Endometrial microvascular endothelial cells (primary cell): ENCODE measurements at regions not wholly inside any gene's neighbourhood (a gene's known extent, or its start where the extent isn't known, plus 50 kb on each side); places are given as distances from the start of the nearest gene placed in this dataset.

Experiments used
- in situ Hi-C: cut with HindIII; loops from 2 replicates; pipeline ENCODE4 v1.10.0; 2017; ENCODE audit warnings: low sequenced_read_pairs, low pct_unique_long_range_greater_than_20kb; ENCODE audit errors: inconsistent ontology term

DNA sequence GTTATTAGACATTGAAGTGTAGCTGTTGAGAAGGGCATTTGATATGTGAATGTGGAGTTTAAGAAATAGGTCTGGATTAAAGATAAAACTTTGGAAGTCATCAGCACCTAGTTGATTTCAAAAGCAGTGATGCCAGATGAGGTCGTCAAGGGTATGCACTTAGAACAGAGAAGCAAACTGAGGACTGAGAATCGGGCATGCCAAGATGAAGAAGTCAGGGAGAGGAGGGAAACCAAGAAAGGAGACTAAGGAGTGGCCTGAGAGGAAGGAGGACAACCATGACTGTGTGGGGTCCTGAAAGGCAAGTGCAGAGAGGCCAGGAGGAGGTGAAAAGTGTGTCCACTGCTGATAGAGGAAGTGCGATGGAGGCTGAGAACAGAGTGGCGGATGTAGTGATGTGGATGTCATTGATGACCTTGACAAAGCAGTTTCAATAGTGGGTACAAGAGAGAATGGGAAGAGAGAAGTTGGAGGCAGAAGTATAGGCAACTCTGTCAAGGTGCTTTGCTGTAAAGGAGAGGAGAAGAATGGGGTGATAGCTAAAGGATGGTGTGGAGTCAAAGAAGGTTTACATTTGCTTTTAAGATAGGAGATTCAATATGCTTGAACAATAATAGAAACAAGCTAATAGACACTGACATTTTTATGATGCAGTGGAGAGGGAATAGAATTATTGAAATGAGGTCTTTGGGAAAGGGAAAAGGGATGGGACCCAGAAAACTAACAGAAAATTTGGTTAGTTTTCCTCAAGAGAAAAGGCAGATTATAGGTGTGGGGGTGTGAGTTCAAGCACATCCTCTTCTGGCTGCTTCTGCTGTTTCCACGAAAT, 139.7 kb upstream of the TMEM170B start:
- in situ Hi-C loops: no loop called here

DNA sequence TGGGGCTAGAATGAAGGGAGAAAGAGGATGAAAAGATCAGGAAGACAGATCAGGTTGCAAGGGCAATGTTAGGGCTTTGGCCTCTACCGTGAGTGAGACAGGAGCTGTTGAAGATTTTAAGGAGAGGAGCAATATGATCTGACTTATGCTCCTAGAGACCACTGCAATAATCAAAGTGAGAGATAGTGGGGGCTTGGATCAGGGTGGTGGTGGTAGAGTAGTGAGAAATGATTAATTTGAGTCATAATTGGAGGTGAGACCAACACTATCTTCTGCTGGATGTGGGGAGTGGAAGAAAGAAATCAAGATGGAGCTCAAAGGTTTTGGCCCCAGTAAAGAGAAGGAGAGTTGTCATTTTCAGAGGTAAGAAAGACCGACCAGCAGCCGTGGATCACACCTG, 140.7 kb upstream of the TMEM170B start:
- in situ Hi-C loops: no loop called here

DNA sequence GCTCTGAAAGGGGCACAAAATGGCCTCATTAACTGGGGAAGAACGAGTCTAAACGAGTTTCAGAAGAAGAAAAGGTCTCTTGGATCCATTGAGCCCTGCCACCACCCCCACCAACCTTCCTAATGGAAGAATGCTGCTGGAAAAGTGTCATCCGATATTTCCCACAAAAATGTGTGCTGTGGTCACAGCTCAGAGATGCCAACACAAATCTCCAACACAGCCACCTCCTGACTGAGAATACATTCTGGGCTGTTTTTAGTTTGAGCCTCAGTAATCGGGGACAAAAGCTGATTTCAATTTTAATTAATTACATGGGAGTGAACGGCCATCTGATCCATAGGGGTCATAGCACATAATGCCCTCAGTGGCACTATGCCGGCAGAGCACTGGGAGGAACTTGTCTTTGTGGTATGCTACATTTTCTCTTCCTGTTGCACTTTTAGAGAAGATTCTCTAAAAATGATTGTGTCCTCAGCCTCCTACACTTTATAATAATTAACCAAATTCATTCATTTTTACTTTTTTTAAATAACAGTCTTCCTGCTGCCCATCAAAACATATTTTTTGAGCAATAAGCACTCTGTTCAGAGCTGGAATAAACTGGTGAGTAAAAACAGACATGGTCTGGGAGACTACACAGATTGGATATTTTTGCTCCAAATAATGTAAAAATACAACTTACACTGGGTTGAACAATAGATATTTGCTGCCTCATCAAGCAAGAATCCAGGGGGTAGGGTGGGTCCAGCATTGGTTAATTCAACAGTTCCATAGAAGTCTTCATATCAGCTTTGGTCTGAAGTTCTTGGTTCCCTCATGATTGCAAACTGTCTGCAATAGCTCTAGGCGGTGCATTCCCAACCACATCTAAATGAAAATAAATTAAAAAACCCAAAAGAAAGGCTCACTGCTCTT, 143.6 kb upstream of the TMEM170B start:
- in situ Hi-C loops: no loop called here

DNA sequence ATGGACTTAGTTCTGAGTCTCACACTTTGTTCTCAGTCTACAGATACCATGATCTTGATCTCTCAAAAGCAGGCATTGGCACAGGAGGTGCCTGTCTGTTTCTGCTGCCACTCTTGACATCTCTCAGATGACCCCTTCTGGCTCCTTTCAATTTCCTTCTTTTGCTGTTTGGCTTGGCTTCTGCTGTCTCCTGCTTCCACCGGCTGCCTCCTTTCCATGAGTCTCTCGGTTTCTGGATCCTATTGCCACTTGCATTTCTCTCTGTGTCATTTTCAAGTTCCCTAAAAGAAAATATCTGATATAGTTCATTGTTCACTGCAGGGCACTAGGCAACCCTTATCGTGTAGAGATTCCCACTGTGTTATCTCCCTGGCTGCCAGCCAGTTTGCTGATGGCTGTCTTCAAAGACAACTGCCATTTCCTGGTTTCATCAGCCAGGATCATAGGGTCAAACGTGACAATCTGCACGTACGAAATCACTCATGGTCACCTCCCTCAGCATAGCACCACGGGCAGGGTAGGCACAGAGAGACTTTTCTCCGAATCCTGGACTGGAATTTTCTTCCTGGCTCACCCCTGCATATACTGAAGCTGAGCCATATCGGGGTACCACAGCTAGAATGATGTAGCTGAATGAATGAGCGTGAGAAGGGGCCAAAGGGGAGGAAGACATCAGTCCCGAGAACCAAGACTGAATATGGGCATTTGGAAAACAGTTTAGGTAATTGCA, 144.6 kb upstream of the TMEM170B start:
- in situ Hi-C loops: no loop called here

DNA sequence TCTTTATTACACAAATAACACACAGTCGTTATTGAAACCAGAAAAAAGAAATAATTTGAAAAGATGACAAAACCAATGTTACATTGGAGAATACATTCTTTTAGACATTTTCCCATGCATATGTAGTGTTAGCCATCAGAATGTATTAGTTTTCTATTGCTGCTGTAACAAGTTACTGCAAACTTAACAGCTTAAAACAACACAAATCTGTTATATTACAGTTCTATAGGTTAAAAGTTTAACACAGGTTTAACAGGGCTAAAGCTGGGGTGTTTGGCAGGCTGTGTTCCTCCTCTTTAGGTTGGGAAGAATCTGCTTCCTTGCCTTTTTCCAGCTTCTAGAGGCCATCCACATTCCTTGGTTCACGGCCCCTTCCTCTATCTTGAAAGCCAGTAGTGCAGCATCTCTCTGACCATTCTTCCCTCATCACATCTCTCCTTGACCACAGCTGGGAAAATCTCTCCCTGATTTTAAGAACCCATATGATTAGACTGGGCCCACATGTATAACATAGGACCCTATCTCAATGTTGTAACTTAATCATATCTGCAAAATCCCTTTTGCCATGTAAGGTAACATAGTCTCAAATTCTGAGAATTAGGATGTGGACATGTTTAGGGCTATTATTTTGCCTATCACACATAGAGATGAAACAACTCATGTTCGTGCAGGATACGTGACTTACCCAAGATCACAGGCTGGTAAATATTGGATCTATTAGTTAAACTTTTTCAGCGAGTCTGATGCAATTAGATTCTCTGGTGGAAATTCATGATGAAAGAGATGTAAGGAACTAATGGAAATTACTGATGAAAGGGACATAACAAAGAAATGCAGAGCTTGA, 145.4 kb upstream of the TMEM170B start:
- in situ Hi-C loops: no loop called here

DNA sequence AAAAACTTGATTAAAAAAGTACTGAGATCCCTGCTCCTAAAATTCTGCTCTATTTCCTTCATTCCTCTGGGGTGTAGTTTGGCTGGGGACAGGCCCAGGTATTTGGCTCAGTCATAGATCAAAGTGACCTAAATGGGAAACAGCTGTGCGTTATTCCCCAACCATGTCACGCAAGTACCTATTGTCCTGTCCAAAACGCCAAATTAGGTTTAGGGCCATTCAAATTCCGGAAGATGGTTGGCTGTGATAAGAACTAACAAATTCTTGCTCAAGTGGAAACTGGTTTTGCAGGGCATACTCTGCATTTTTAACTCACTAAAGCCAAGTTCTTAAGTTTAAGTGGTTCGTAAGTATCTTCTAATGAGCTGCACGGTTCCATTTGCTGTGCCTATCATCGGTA, 147.6 kb upstream of the TMEM170B start:
- in situ Hi-C loops: no loop called here

DNA sequence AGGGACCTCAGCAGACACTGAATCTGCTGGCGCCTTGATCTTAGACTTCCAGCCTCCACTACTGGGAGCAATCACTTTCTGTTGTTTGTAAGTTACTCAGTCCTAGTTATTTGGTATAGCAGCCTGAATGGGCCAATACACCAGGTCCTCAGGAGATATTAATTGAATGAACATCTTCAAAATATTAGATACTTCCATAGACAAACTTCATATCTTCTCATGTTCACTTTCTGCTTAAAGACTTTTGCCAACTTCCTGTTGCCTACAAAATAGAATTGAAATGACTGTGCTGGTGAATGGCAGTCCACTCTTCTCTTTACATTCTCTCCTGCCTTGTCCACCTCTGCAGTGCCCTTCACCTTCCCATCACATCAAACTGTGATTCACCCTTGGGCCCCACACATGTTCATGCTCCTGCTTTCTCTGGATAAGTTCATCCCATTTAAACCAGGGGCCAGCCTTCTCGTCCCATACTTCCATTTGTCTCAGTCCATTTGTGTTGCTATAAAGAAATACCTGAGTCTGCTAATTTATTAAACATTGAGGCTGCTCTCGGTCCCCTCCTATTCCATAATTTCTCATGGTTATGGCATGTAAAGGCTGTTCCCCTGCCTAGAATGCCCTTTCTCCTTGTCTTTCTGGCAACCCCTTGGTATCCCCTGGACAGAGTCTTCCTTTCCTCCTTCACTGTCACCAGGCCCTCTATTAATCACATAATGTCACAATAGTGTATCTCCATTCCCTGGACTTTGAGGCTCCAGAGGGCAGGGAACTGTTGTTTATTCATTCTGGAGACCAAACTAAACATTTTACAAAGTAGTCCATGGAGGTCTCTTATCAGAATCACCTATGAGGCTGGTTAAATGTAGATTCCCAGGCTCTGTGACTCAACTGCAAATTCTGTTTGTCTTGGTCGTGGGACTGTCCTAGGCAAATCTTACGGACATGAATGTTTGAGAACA, 148.3 kb upstream of the TMEM170B start:
- in situ Hi-C loops: no loop called here

DNA sequence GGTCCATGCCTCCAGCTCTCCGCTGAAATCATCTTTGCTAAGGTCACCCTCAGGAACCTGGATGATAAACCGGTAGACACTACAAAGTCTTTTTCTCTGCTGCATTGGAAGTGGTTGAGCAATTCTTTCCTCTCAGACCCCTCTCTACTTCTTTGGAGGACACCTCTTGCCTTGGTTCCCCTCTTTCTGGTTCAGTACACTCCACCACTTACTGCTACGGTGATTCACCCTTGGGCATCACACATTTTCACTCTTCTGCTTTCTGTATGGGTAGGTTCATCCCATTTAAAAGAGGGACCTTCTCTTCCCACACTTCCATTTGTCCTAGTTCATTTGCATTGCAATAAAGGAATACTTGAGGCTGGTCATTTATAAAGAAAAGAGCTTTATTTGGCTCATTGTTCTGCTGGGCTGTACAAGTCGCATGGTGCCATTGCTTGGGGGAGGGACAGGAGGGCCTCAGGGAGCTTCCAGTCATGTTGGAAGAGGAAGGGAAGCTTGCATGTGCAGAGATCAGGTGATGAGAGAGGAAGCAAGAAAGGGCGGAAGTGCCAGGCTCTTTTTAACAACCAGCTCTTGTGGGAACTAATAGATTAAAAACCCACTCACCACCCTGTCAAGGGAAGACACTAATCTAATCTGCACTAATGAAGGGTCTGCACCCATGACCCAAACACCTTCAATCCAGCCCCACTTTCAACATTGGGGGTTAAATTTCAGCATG, 149.7 kb upstream of the TMEM170B start:
- in situ Hi-C loops: no loop called here

DNA sequence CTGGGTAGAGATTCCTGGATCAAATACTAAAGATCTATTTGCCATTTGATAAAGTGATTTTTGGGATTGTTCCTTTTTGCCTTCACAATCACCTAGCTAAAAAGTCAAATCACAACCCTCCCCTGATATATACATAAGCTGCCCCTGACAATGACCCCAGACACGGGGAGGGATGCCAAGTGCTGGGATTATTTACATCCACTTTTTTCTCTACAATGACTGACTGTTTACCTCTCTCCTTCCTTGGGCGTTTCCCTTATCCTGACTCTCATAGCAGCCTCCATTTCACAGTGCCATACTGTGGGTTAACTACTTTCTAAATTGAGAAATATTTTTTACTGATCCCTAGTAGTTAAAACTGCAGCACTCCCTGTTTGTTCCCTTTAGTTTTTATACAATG, 150.8 kb upstream of the TMEM170B start:
- in situ Hi-C loops: no loop called here

DNA sequence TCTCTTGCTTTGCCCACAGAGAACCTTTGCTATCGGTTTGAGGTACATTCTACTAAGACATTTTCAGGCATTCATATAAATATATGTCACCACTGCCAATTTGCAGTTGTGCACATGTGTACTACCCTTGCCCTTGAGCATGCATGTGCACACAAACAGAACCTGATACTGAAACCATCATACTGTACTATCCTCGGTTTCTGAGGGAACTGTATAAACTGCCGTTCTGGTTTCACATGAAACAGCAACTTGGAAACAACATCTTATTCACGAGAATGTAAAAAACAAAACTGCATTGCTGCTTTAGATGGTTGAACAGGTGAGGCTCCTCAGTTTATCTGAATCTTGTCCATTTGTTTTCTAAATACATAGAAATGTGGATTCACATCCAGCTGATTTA, 151.2 kb upstream of the TMEM170B start:
- in situ Hi-C loops: no loop called here

DNA sequence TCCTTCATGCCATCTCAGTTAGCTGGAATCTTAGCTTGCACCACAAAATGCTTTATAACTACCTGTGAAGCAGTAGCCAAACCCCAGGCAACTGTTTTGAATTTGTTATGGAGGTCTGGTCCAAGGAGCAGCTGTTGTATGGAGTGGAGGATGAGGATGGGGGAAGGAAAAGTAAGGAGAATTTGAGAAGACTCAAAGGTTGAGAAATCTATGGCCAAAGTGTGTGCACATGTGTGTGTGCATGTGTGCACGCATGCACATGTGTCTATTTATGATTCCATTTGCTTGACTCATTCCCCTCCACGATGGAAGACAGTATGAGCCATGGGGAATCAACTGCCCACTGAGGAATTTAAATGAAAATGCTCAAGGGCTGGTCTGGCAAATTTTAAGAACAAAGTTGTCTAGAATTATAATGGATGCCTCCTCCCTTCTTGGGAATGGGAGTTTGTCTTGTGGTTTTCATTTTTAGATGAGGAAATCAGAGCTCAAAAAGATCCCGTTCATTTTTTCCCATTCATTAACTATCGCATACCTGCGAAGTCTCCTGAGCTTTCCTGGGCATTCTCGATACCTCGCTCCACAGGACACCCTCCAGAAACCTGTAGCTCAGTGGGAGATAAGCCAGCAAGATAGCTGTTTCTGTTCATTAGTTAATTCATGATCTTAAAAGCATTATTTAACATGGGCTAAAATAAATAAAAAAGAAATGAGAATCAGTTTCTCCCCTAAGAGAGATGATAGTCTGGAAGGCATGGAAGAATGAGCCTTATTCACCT, 152.3 kb upstream of the NEDD9 start:
- in situ Hi-C loops: no loop called here

DNA sequence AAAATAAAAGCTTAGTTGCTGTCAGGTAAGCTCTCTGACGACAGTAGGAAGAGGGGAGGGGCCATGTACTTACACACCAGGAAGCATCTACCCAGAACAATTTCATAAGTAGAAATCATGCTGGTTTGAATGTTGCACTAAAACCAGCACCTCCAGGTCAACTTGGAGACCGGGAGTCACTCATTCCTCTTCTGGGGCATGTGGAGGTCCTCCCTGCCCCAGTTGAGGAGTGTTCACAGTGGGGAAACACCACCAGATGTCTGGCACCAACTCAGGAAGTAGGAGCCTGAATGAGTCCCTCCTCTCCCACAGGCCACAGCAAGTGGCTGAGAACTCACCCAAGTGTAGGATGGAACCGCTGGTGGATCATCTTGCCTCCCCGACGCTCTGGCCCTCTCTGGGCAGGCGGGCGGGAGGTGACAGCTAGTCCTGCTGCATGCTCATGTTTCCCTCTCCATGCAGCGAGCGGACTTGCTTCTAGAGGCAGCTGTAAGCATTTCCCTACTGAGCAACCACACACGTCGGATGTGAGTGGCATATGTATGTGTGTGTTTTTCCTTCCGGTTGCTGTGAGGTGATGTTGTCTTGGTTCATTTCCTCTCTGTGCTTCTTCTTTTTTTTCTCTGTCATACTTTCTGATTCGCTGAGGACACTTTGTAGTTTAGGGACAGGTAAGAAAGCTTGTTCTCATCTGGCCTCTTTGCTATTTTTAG, 149.5 kb upstream of the NEDD9 start:
- in situ Hi-C loops: no loop called here

DNA sequence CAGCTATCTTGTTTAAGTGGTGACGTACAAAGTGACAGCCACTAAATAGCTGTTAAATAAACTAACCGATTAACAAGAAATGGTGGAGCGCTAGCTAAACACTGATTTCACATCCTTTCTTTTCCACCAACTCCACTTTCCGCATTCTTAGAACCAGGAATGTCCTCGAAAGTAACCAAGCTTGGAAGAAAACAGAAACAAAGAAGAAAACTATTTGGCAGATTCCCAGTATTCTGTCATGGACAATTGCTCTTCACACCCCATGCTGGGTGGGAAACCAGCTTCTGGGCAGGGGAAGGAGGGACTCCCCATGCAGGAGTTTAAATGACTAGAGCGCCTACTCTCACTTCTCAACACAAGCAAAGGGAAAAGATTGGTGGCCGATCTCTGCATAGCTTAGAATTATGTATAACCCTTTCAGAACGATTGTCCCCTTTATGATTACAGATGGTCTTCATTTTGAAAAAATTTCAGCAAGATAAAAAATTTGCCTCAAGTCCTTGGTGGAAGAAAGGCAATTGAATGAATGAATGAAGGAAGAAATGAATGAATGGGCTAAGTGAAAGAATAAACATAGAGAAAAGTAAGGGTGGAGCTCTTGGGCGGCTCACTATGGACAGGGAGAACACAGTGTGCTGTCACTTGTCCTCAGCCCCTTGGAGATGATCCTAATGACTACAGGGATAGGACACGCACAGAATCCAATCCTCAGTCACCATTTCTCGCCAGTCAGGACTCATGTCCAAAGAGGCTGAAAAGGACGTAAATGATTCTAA, 148.7 kb upstream of the NEDD9 start:
- in situ Hi-C loops: no loop called here

DNA sequence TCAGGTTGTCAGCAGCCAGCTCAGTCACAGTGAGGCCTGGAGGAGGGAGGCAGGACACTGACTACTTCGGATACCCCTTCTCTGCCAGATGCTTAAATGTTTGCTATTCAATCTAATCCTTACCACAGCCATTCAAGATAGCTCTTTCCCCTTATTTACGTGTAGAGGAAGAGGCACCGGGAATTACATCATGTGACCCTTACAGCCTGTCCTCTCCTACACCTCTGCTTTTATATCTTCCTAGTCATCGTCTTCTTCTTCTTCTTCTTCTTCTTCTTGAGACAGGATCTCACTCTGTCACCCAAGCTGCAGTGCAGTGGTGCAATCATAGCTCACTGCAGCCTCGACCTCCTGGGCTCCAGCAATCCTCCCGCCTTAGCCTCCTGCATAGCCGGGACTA, 148.1 kb upstream of the NEDD9 start:
- in situ Hi-C loops: no loop called here

DNA sequence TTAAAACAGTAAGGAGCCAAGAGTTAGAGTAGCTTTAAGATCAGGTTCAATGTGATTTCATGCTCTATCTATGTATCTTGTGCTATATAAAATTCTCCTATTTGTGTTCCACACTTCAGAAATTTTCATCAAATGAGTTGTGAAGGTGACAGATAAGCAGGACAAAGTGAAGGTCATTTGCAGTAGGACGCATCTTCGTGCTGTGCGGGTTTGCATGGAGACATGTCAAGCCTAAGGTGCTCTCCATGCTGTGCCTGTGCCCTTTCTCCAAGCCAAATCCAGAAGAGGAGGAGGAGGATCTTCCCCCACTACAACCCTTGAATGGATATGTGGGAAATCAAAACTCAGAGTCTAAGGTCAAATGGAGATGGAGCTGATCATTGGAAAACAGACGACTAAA, 147.3 kb upstream of the NEDD9 start:
- in situ Hi-C loops: no loop called here
